Omental fat pad (tissue), 3 donors: ENCODE measurements at regions not wholly inside any gene's neighbourhood (a gene's known extent, or its start where the extent isn't known, plus 50 kb on each side); places are given as distances from the start of the nearest gene placed in this dataset.

Experiments used
- ATAC-seq: fragments of 150-250 bp; one replicate; pipeline ENCODE4 v1.9.1; 2016; ENCODE audit warnings: mild to moderate bottlenecking, moderate library complexity; ENCODE audit not compliant: low FRiP score
- DNase-seq: peaks from one replicate; pipeline ENCODE4 v3.0.0-alpha.2; 2019; ENCODE audit warnings: low spot score
- CTCF ChIP-seq, 3 donors: fragments of 450-650 bp; IDR thresholded peaks; one replicate each; pipeline ENCODE4 v1.5.1; 2016 to 2017; ENCODE audit warnings: antibody characterized with exemption in 3 of 3, mild to moderate bottlenecking in 3 of 3, moderate library complexity in 2 of 3

- TF ChIP-seq CTCF (IDR thresholded peaks at IDR 0.05), result no peak
- ATAC-seq (no peak), DNase-seq (no peak)
These were observed 192.2 kb upstream of the FAT1 start for GRCh38 chr4:186915816-186916215.

GRCh38 chr4:186917136-186917535 is 193.5 kb upstream of the FAT1 start:
- no peak for TF ChIP-seq CTCF (IDR thresholded peaks at IDR 0.05)
- DNase-seq (no peak), ATAC-seq (no peak)

GRCh38 chr4:186918466-186918865 is 194.8 kb upstream of the FAT1 start:
- TF ChIP-seq CTCF (IDR thresholded peaks at IDR 0.05), result no peak
- no peak for ATAC-seq
- no peak for DNase-seq

GRCh38 chr4:186919340-186919739 is 195.7 kb upstream of the FAT1 start:
- ATAC-seq, result no peak
- no peak for DNase-seq
- TF ChIP-seq CTCF (IDR thresholded peaks at IDR 0.05), result no peak

- no peak for TF ChIP-seq CTCF (IDR thresholded peaks at IDR 0.05)
- ATAC-seq, result no peak
- no peak for DNase-seq
These were observed 196.8 kb upstream of the FAT1 start for GRCh38 chr4:186920483-186920882.

GRCh38 chr4:186920992-186921391 is 197.3 kb upstream of the FAT1 start:
- DNase-seq (no peak), ATAC-seq (no peak)
- TF ChIP-seq CTCF (IDR thresholded peaks at IDR 0.05), result no peak

- TF ChIP-seq CTCF (IDR thresholded peaks at IDR 0.05), result no peak
- no peak for ATAC-seq
- no peak for DNase-seq
These were observed 201.1 kb upstream of the FAT1 start for GRCh38 chr4:186924723-186925122.
